CD4-positive, alpha-beta T cell treated with Interleukin-17A for 1 hour (primary cell): ENCODE measurements at regions not wholly inside any gene's neighbourhood (a gene's known extent, or its start where the extent isn't known, plus 50 kb on each side); places are given as distances from the start of the nearest gene placed in this dataset.

Source experiments
- DNase-seq: peaks from one replicate; pipeline ENCODE4 v3.0.0-alpha.2; 2020

DNA sequence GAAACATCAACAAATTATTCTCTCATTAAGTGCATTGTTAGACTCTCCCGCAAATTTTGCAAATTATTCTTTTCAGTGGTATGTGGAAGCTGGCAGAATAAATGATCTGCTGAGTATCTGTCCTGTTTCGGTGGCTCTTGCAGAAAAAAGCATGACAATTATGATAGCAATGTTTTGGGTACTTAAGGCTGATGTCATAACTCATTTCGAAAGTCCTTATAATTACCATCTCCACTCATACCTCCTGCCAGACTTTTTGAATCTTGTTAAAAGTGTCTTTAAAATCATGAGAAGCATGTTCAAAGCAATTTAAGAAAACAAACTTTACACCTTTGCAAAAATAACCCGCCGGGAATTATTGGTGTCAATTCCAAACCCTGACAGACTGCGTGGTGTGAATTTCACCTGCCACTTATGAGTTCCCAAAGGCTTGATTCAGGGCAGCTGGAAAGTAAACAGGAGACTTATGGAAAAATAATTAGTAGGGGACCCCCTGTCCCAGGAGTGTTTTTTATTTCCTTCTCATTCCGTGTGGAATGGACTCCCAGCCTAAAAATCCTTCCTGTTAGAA, 87.6 kb upstream of the E2F3 start:
- no peak for DNase-seq

DNA sequence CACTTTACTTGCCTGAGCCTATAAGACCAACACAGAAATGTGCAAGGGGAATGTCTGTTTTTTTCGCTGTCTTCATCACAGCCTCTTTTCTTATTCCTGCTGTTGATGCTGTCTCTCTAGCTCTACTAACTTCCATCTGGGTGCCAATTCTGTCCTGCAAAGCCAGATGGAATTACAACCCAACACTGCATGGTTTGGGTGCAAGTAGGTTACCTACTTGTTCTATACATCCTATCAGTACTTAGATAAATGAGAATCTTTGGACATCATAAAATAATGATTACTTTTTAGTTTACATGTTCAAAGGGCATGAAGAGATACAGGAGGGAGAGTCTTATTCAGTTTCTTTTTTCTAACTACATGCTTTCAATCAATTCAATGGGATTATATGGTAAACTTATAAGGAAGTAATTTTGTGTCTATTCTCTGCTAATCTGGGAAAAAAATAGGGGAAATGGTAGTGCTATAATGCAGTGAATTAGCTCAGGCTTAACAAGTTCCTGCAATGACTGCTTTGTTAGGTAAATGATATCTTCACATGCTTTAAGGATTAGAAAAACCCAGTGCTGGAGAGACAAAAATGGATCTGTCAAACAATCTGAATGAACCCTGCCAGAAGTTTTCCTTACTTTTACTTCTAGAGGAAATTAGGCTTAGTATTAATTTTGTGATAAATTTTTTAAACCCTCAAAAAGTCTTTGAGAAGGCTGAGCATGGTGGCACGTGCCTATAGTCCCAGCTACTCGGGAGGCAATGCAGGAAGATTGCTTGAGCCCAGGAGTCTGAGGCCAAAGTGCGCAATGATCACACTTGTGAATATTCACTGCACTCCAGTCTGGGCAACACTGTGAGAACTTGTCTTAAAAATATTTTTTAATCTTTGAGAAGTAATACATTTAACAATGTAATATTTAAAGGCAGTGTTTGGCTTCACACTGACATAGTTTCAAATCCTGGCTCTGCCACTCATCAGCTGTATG, 86.5 kb upstream of the E2F3 start:
- DNase-seq, result no peak

DNA sequence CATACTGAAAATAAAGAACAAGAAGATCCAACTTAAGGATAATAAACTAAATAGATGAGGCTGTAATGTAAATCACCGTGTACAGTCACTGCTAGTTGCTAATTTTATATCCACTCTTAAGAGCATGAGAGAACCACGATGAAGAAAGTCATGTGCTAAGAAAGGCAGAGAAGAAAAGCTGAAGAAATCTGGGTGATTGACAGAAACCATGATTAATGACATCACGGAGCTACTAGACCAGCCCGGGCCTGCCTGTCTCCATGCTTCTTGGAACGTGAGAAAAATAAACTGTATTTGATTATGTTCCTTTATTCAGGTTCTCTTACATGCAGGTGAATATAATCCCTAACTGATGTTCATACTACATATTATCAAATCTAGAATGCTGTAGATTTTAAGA, 84.2 kb upstream of the E2F3 start:
- no peak for DNase-seq

GRCh38 chr6:20318851-20319387, 82.8 kb upstream of the E2F3 start:
- no peak for DNase-seq

DNA sequence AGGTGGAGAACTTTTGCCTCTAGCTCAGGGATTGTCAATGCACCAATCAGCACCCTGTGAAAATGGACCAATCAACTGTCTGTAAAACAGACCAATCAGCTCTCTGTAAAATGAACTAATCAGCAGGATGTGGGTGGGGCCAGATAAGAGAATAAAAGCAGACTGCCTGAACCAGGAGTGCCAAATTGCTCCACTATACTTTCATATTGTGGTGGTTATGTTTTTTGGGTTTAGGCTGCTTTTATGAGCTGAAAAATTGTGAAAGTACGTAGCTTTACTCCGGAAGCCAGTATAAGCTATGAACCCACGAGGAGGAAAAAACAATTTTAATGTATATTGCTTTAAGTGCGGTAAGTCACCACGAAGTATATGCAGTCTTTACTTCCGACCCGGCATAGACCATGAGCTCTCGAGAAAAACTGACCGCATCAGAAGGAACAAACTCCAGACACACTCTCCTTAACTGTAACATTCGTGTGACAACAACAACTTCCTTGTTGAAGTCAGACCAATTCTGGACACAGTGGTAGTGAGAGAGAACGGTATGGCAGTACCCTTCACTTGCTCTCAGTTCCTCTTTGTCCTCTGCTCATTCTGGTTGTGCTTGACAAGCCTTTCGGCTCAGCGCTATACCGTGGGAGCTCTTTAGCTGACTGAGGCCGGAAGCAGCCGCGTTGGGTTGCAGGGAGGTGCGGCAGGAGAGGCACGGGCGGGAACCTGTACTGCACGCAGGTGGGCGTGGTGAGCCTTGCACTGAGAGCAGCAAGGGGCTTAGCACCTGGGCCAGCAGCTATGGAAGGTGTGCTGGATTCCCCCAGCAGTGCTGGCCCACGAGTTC, 81.9 kb upstream of the E2F3 start:
- DNase-seq, result peak; percentile 89

- peak; percentile 16 for DNase-seq
Observed at GRCh38 chr6:20325641-20326421, 75.8 kb upstream of the E2F3 start.

- DNase-seq, result no peak
Observed at GRCh38 chr6:20326422-20326728, 75.3 kb upstream of the E2F3 start.

GRCh38 chr6:20327141-20327540, 74.5 kb upstream of the E2F3 start:
- DNase-seq, result no peak

DNA sequence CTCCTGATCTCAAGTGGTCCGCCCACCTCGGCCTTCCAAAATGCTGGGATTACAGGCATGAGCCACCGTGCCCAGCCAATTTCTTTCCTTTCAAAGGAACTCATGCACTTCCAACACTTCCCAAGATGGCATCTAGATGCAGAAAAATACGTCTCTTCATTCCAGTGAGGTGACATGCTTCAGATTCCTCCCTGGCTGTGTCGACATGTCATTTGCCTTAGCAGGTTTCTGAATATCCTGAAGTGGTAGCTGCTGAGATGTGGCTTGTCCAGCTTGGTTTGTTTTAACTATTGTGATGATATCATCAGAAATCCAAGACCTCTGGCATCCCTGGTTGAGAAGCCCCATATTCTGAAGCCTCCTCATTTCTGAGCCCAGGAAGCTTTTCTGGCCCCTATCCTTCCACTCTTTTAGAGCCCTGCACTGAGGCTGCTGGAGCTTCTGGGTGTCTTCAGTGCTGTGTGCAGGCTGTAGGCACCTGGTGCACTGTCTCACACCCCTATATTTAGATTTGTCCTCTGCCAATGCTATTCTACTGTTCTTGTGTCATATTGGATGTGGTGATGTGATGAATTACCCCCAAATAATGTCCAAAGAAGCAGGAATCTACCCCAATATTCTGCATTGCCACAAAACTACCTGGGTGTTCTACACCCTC, 73.3 kb upstream of the E2F3 start:
- no peak for DNase-seq

GRCh38 chr6:20328924-20329300, 72.8 kb upstream of the E2F3 start:
- no peak for DNase-seq

DNA sequence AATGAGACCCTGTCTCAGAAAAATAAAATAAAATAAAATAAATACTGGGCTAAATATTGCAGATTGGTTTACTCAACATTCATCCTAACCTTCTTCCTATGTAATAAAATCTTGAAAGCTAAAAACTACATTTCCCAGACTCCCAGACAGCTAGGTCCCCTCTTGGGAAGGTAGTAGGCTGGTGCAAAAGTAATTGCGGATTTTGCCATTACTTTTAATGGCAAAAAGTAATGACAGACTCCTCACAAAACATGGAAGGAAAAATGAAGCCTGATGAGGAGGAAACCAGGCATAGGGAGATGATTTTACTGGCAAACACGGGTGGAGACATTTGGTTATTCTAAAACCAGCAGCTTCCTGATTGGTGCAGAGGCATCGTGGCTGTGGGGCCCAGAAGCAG, 70.6 kb upstream of the E2F3 start:
- no peak for DNase-seq

- no peak for DNase-seq
Observed at GRCh38 chr6:20331625-20332024, 70.1 kb upstream of the E2F3 start.

- DNase-seq, result no peak
Observed at GRCh38 chr6:20332441-20333006, 69.2 kb upstream of the E2F3 start.

GRCh38 chr6:20333721-20334269, 67.9 kb upstream of the E2F3 start:
- no peak for DNase-seq

DNA sequence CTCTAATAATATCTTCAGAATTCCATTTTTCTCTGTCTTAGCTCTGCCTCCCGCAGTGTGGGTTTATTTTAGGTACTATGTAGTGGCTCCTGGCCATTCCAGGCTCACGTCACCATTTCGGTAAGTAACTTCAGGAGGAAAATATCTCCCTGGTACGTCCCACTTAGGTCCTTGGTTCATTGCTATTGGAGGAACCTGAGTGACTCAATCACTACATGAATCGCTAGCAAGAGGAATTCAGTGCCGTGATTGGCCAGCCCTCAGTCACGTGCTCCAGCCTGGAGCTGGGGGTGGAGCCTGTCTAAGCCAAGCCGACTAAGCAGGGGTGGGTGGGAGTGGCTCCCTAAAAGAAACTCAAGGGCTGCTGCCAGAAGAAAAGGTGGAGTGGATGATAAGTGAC, 67.3 kb upstream of the E2F3 start:
- DNase-seq, result no peak

- DNase-seq, result no peak
Observed at GRCh38 chr6:20334962-20335361, 66.7 kb upstream of the E2F3 start.

- DNase-seq, result peak; percentile 33
Observed at GRCh38 chr6:20335872-20336271, 65.8 kb upstream of the E2F3 start.

- DNase-seq, result no peak
Observed at GRCh38 chr6:20338156-20338555, 63.5 kb upstream of the E2F3 start.

DNA sequence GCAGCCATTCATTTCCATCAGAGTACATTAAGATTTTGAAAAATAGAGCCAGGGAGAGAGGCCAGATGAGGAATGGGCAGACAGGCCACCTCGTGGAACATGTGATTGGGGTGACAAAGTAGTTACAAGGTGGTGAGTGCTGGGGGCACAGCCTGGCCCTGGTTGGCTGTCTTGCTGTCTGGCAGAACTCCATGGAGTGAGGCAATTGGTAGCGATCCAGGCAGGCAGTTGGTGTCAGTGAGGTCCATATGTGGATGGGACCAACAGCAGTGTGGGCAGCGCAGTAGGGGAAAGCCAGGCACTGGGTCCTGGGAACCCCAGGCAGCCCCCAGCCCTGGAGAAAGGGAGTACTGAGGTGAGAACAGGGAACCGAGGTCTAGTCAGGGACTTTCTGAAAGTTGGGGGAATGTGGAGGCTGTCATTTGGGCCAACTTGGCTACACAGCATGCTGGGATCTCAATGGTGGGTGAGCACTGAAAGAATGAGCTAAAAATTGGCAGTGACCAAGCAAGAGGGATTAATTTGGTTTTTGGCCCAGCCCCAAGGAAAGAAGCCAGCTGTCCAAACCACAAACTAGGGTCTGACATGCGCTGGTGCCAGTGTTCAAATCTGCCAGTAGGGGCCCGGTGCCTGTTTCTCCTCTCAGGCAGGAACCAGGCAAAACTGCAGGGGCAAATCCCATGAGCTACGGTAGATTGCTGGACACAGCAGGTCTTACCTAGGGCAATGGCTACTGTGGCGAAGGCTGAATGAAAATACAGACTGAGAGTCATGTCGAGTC, 61.4 kb upstream of the E2F3 start:
- DNase-seq, result no peak

DNA sequence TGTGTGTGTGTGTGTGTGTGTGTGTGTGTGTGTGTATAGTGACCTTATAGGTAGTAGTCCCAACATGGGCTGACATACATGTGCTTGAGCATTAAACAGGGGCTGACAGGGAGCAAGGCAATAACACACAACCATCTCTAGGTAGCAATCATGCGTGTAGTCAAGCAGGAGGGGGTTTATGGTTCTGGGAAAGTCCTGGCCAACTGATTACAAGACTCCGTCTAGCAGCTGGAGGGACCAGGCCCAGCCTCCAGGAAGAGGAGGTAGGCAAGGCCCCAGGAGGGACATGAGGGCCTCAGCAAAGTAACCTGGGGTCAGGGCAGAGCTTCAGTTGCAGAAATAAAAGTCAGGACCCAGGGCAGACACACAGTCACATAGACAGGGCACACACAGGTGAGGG, 60.6 kb upstream of the E2F3 start:
- no peak for DNase-seq

DNA sequence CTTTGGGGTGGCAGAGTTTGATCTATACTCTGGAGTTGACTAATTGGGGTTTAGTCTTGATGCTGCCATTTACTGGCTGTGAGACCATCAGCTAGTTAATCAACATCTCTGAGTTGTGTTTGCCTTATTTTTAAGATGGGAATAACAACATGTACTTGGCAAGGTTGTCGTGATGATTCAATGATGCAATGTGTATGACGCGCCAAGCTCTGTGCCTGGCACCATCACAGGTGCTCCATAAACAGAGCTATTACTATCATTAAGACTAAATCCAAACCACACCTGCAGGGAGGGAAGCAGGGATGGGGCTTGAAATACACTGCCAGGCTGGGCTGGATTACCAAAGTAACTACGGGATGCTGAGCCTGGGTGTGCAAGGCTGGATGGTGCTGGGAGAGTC, 60.1 kb upstream of the E2F3 start:
- DNase-seq, result no peak
